Liver (tissue), 8 donors: ENCODE measurements at regions not wholly inside any gene's neighbourhood (a gene's known extent, or its start where the extent isn't known, plus 50 kb on each side); places are given as distances from the start of the nearest gene placed in this dataset.

Experiments used
- DNase-seq: peaks from one replicate; pipeline ENCODE4 v3.0.0-alpha.2; 2017; ENCODE audit warnings: low spot score
- H3K27ac ChIP-seq, 2 donors: one replicate each; pipeline ENCODE4 v1.7.0; 2013; ENCODE audit warnings: inconsistent platforms in 2 of 2, low read length in 2 of 2, control low read depth in 1 of 2, low read depth in 1 of 2, mild to moderate bottlenecking in 1 of 2
- H3K27me3 ChIP-seq, 4 donors: one replicate each; pipeline versions ENCODE4 v1.6.1 to v1.7.0; 2013; ENCODE audit warnings: low read length in 3 of 4, inconsistent platforms in 1 of 4, mild to moderate bottlenecking in 1 of 4, moderate library complexity in 1 of 4; ENCODE audit not compliant: control insufficient read depth in 4 of 4, insufficient read depth in 4 of 4
- H3K36me3 ChIP-seq, 4 donors: one replicate each; pipeline versions ENCODE4 v1.6.1 to v1.7.0; 2013; ENCODE audit warnings: low read length in 3 of 4, mild to moderate bottlenecking in 3 of 4, low read depth in 1 of 4, moderate library complexity in 1 of 4; ENCODE audit not compliant: control insufficient read depth in 4 of 4, insufficient read depth in 3 of 4
- H3K4me1 ChIP-seq, 4 donors: one replicate each; pipeline versions ENCODE4 v1.6.1 to v1.7.0; 2013; ENCODE audit warnings: low read length in 3 of 4, mild to moderate bottlenecking in 3 of 4, moderate library complexity in 1 of 4; ENCODE audit not compliant: control insufficient read depth in 4 of 4, insufficient read depth in 4 of 4
- H3K4me3 ChIP-seq, 3 donors: one replicate each; pipeline versions ENCODE4 v1.6.1 to v1.7.0; 2013; ENCODE audit warnings: low read length in 3 of 3, control low read depth in 1 of 3, low read depth in 1 of 3, mild to moderate bottlenecking in 1 of 3
- H3K9ac ChIP-seq, 2 donors: one replicate each; pipeline ENCODE4 v1.7.0; 2013; ENCODE audit warnings: low read length in 2 of 2, mild to moderate bottlenecking in 2 of 2, moderate library complexity in 2 of 2, control low read depth in 1 of 2, low read depth in 1 of 2
- H3K9me3 ChIP-seq, 4 donors: one replicate each; pipeline versions ENCODE4 v1.6.1 to v1.7.0; 2013; ENCODE audit warnings: low read length in 3 of 4; ENCODE audit not compliant: control insufficient read depth in 4 of 4
- EGR1 ChIP-seq, 2 donors: IDR thresholded peaks; 2 replicates each; pipeline ENCODE4 v1.6.1; 2016 to 2018; ENCODE audit warnings: antibody characterized with exemption in 2 of 2, low read depth in 2 of 2
- FOXA1 ChIP-seq: IDR thresholded peaks from 2 replicates; pipeline ENCODE4 v1.6.1; 2016; ENCODE audit warnings: antibody characterized with exemption
- GABPA ChIP-seq, 2 donors: IDR thresholded peaks in 1 of 2; conservative IDR thresholded peaks in 1 of 2; 2 replicates each; pipeline ENCODE4 v1.6.1; 2016; ENCODE audit warnings: antibody characterized with exemption in 2 of 2, mild to moderate bottlenecking in 1 of 2, moderate library complexity in 1 of 2
- HNF4G ChIP-seq: IDR thresholded peaks from 2 replicates; pipeline ENCODE4 v1.6.1; 2016; ENCODE audit warnings: antibody characterized with exemption
- JUND ChIP-seq, 2 donors: IDR thresholded peaks; 2 replicates each; pipeline ENCODE4 v1.6.1; 2016; ENCODE audit warnings: antibody characterized with exemption in 2 of 2
- NR2F2 ChIP-seq: IDR thresholded peaks from 2 replicates; pipeline ENCODE4 v1.6.1; 2016; ENCODE audit warnings: antibody characterized with exemption
- RAD21 ChIP-seq, 2 donors: IDR thresholded peaks; 2 replicates each; pipeline ENCODE4 v1.6.1; 2016; ENCODE audit warnings: antibody characterized with exemption in 2 of 2, mild to moderate bottlenecking in 2 of 2
- TAF1 ChIP-seq: conservative IDR thresholded peaks from 2 replicates; pipeline ENCODE4 v1.6.1; 2016; ENCODE audit warnings: antibody characterized with exemption, mild to moderate bottlenecking
- YY1 ChIP-seq: IDR thresholded peaks from 2 replicates; pipeline ENCODE4 v1.6.1; 2016; ENCODE audit warnings: antibody characterized with exemption, mild to moderate bottlenecking
- WGBS: extraction: QIAGEN DNeasy Blood & Tissue Kit; methylation state at CpG from one replicate; pipeline ENCODE4 v1.1.7; 2013; 5-methylcytosine and 5-hydroxymethylcytosine counted together
- TF ChIP-seq, protein P1 (sequence below): IDR thresholded peaks from 2 replicates; pipeline ENCODE4 v1.6.1; 2016; ENCODE audit warnings: antibody characterized with exemption
- TF ChIP-seq, protein P2 (sequence below): fragments of 150-350 bp; IDR thresholded peaks from 2 replicates; pipeline ENCODE4 v1.5.1; 2017; ENCODE audit warnings: improper control_type of control experiment, low read depth, low read length; ENCODE audit not compliant: missing input control
- TF ChIP-seq, protein P3 (sequence below): IDR thresholded peaks from 2 replicates; pipeline ENCODE4 v1.6.1; 2016; ENCODE audit warnings: antibody characterized with exemption
- TF ChIP-seq, protein P4 (sequence below): IDR thresholded peaks from 2 replicates; pipeline ENCODE4 v1.6.1; 2016; ENCODE audit warnings: antibody characterized with exemption, mild to moderate bottlenecking
- TF ChIP-seq, protein P5 (sequence below): IDR thresholded peaks from 2 replicates; pipeline ENCODE4 v1.6.1; 2016; ENCODE audit warnings: antibody characterized with exemption
- donor health status: healthy.
- donor health status: healthy.
- donor health status: healthy.
- donor health status: healthy.
- donor health status: healthy.

DNA sequence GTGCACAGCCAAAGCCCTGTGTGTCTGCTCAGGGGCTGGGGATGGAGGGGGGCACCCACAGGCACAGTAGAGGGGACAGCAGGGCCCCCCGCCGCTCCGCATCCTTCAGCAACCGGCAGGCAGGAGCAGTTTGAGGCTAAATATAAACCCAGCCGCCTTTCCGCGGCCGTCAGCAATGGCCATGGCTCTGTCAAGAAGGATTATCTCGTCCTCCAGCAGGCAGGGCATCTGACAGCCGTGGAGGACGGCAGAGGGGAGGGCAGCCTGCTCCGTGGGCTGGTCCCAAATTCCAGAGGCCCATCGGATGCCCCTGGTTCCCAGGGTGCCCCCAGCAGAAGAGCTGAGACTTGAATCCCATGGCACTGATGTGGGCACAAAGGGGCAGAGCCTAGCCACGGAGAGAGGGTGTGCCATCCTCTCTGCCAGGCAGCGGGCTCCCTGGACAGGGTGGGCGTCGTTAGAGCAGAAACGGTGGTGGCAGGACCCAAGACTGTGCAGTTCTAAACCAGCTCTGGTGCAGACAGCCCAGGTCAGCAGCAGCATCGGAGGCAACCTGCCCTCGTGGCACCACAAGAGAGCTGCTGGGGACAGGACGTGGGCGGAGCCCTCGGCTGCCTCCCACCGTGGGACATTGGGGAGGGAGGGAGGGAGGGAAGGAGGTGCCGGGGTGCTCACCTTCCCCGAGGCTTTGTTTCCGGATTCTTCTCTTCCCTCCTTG is 198.8 kb upstream of the CIBAR2 start:
- H3K27me3 ChIP-seq = no peaks in the 10 kb centered on the region
- no peaks in the 10 kb centered on the region for H3K36me3 ChIP-seq
- no peaks in the 10 kb centered on the region for H3K9me3 ChIP-seq
- WGBS = 65% methylated on average over 27 of the region's 27 CpGs
- DNase-seq = no peak
- peaks cover 5 to 54% (median 38%) of the 10 kb centered on the region in 4 donors for H3K4me1 ChIP-seq
- no peak overlapping the region for H3K9ac ChIP-seq
- no peak for TF ChIP-seq FOXA1
- TF ChIP-seq, protein P1, sequence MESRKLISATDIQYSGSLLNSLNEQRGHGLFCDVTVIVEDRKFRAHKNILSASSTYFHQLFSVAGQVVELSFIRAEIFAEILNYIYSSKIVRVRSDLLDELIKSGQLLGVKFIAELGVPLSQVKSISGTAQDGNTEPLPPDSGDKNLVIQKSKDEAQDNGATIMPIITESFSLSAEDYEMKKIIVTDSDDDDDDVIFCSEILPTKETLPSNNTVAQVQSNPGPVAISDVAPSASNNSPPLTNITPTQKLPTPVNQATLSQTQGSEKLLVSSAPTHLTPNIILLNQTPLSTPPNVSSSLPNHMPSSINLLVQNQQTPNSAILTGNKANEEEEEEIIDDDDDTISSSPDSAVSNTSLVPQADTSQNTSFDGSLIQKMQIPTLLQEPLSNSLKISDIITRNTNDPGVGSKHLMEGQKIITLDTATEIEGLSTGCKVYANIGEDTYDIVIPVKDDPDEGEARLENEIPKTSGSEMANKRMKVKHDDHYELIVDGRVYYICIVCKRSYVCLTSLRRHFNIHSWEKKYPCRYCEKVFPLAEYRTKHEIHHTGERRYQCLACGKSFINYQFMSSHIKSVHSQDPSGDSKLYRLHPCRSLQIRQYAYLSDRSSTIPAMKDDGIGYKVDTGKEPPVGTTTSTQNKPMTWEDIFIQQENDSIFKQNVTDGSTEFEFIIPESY = no peak
- TF ChIP-seq HNF4G = no peak
- no peak for TF ChIP-seq EGR1 (IDR thresholded peaks at IDR 0.05; ENCODE audit: low read depth in 2 of 2)
- TF ChIP-seq JUND (IDR thresholded peaks at IDR 0.05) = no peak
- no peak overlapping the region for H3K27ac ChIP-seq
- no peak overlapping the region for H3K4me3 ChIP-seq

DNA sequence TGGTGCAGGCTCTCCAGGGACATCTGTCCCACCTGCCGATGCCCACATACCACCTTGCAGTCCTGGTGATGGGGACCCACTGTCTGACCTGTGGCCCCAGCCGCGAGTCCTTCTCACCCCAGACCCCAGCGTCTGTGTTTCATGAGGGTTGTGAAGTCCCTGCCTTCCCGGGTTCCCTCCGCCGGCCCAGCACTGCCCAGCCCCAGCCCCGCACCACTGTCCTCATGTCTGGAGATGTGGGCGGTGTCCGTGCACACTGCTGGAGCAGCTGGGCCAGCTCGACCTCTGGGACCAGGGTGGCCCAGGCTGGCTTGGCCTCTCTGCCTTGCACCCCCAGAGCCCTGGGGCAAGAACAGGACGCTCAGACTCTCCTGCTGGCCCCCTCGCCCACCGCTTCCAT is 199.5 kb upstream of the CIBAR2 start:
- Histone ChIP-seq H3K9ac (no peak overlapping the region), H3K4me1 (peaks cover 5 to 54% (median 36%) of the 10 kb centered on the region in 4 donors), H3K36me3 (no peaks in the 10 kb centered on the region), H3K27ac (no peak overlapping the region), H3K27me3 (no peaks in the 10 kb centered on the region), H3K9me3 (no peaks in the 10 kb centered on the region), H3K4me3 (no peak overlapping the region)
- WGBS = 94% methylated on average over 14 of the region's 14 CpGs
- DNase-seq = no peak
- TF ChIP-seq, protein P2, sequence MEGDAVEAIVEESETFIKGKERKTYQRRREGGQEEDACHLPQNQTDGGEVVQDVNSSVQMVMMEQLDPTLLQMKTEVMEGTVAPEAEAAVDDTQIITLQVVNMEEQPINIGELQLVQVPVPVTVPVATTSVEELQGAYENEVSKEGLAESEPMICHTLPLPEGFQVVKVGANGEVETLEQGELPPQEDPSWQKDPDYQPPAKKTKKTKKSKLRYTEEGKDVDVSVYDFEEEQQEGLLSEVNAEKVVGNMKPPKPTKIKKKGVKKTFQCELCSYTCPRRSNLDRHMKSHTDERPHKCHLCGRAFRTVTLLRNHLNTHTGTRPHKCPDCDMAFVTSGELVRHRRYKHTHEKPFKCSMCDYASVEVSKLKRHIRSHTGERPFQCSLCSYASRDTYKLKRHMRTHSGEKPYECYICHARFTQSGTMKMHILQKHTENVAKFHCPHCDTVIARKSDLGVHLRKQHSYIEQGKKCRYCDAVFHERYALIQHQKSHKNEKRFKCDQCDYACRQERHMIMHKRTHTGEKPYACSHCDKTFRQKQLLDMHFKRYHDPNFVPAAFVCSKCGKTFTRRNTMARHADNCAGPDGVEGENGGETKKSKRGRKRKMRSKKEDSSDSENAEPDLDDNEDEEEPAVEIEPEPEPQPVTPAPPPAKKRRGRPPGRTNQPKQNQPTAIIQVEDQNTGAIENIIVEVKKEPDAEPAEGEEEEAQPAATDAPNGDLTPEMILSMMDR = no peak
- TF ChIP-seq, protein P1 = no peak
- TF ChIP-seq, protein P3, sequence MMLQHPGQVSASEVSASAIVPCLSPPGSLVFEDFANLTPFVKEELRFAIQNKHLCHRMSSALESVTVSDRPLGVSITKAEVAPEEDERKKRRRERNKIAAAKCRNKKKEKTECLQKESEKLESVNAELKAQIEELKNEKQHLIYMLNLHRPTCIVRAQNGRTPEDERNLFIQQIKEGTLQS = no peak
- no peak for TF ChIP-seq RAD21 (IDR thresholded peaks at IDR 0.05)
- no peak for TF ChIP-seq TAF1
- no peak for TF ChIP-seq GABPA (IDR thresholded peaks at IDR 0.05 in 1 of 2, conservative IDR thresholded peaks at IDR 0.05 in 1 of 2)
- no peak for TF ChIP-seq HNF4G
- no peak for TF ChIP-seq NR2F2
- TF ChIP-seq, protein P4, sequence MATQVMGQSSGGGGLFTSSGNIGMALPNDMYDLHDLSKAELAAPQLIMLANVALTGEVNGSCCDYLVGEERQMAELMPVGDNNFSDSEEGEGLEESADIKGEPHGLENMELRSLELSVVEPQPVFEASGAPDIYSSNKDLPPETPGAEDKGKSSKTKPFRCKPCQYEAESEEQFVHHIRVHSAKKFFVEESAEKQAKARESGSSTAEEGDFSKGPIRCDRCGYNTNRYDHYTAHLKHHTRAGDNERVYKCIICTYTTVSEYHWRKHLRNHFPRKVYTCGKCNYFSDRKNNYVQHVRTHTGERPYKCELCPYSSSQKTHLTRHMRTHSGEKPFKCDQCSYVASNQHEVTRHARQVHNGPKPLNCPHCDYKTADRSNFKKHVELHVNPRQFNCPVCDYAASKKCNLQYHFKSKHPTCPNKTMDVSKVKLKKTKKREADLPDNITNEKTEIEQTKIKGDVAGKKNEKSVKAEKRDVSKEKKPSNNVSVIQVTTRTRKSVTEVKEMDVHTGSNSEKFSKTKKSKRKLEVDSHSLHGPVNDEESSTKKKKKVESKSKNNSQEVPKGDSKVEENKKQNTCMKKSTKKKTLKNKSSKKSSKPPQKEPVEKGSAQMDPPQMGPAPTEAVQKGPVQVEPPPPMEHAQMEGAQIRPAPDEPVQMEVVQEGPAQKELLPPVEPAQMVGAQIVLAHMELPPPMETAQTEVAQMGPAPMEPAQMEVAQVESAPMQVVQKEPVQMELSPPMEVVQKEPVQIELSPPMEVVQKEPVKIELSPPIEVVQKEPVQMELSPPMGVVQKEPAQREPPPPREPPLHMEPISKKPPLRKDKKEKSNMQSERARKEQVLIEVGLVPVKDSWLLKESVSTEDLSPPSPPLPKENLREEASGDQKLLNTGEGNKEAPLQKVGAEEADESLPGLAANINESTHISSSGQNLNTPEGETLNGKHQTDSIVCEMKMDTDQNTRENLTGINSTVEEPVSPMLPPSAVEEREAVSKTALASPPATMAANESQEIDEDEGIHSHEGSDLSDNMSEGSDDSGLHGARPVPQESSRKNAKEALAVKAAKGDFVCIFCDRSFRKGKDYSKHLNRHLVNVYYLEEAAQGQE = no peak
- no peak for TF ChIP-seq JUND (IDR thresholded peaks at IDR 0.05)
- no peak for TF ChIP-seq YY1
- TF ChIP-seq, protein P5, sequence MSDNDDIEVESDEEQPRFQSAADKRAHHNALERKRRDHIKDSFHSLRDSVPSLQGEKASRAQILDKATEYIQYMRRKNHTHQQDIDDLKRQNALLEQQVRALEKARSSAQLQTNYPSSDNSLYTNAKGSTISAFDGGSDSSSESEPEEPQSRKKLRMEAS = no peak
- no peak for TF ChIP-seq EGR1 (IDR thresholded peaks at IDR 0.05; ENCODE audit: low read depth in 2 of 2)
